Loucy (cell line): ENCODE measurements at regions not wholly inside any gene's neighbourhood (a gene's known extent, or its start where the extent isn't known, plus 50 kb on each side); places are given as distances from the start of the nearest gene placed in this dataset.

ENCODE experiments used
- H2AFZ ChIP-seq: fragments of 200-600 bp; sonication (generic); 2 replicates; pipeline ENCODE4 v1.6.0; 2016; ENCODE audit warnings: antibody characterized with exemption, mild to moderate bottlenecking, low read length, moderate library complexity
- H3F3A ChIP-seq: fragments of 200-600 bp; 2 replicates; pipeline ENCODE4 v1.6.0; 2016; ENCODE audit warnings: antibody characterized with exemption, low read depth, mild to moderate bottlenecking
- H3K27me3 ChIP-seq: fragments of 200-600 bp; sonication (generic); 2 replicates; pipeline ENCODE4 v1.6.1; 2014; ENCODE audit warnings: low read length, mild to moderate bottlenecking; ENCODE audit not compliant: insufficient read depth, poor library complexity, severe bottlenecking
- H3K36me3 ChIP-seq: fragments of 200-600 bp; sonication (generic); 2 replicates; pipeline ENCODE4 v1.6.1; 2016; ENCODE audit warnings: low read length; ENCODE audit not compliant: insufficient read depth
- H3K4me1 ChIP-seq: fragments of 200-600 bp; sonication (generic); 2 replicates; pipeline ENCODE4 v1.5.1; 2014; ENCODE audit warnings: low read length, mild to moderate bottlenecking; ENCODE audit not compliant: insufficient read depth, poor library complexity, severe bottlenecking
- H3K4me2 ChIP-seq: fragments of 200-600 bp; sonication (generic); 2 replicates; pipeline ENCODE4 v1.6.0; 2014; ENCODE audit warnings: antibody characterized with exemption, low read length, low read depth, mild to moderate bottlenecking; ENCODE audit not compliant: poor library complexity, severe bottlenecking
- H3K4me3 ChIP-seq: fragments of 200-600 bp; sonication (generic); 2 replicates; pipeline ENCODE4 v1.5.1; 2014; ENCODE audit warnings: low read length, mild to moderate bottlenecking, mixed read lengths; ENCODE audit not compliant: poor library complexity, severe bottlenecking
- H3K79me2 ChIP-seq: fragments of 200-600 bp; sonication (generic); 2 replicates; pipeline ENCODE4 v1.6.1; 2014; ENCODE audit warnings: low read length; ENCODE audit not compliant: insufficient read depth
- H3K9ac ChIP-seq: fragments of 200-600 bp; sonication (generic); 2 replicates; pipeline ENCODE4 v1.6.0; 2014; ENCODE audit warnings: mild to moderate bottlenecking, low read depth, low read length, moderate library complexity; ENCODE audit not compliant: poor library complexity, severe bottlenecking
- H3K9me2 ChIP-seq: fragments of 200-600 bp; sonication (generic); replicated peaks from 2 replicates; pipeline ENCODE4 v1.6.1; 2016; ENCODE audit warnings: low read depth, low read length, mixed read lengths
- H3K9me3 ChIP-seq: fragments of 200-600 bp; sonication (generic); 2 replicates; pipeline ENCODE4 v1.6.1; 2014; ENCODE audit warnings: mild to moderate bottlenecking, antibody characterized with exemption, low read length, low read depth; ENCODE audit not compliant: insufficient read depth
- H4K20me1 ChIP-seq: fragments of 200-600 bp; sonication (generic); 2 replicates; pipeline ENCODE4 v1.6.0; 2014; ENCODE audit warnings: antibody characterized with exemption, low read length, mild to moderate bottlenecking; ENCODE audit not compliant: insufficient read depth, poor library complexity, severe bottlenecking
- CTCF ChIP-seq: fragments of 200-600 bp; sonication (generic); conservative IDR thresholded peaks from 2 replicates; pipeline ENCODE4 v1.5.1; 2014; ENCODE audit warnings: mild to moderate bottlenecking, antibody characterized with exemption, low read length
- EZH2phosphoT487 ChIP-seq: fragments of 200-600 bp; IDR thresholded peaks from 2 replicates; pipeline ENCODE4 v1.6.1; 2018; ENCODE audit warnings: antibody characterized with exemption, mild to moderate bottlenecking, moderate library complexity, borderline replicate concordance

GRCh38 chr6:14789996-14790395, 455.9 kb upstream of the JARID2 start:
- Histone ChIP-seq H3K27me3 (no peaks in the 10 kb centered on the region), H3K4me1 (peaks cover 54% of the 10 kb centered on the region), H4K20me1 (no peaks in the 10 kb centered on the region), H3K9me3 (no peaks in the 10 kb centered on the region), H3K4me3 (no peak overlapping the region), H2AFZ (no peak overlapping the region), H3K4me2 (no peak overlapping the region), H3K9ac (no peak overlapping the region), H3K79me2 (no peaks in the 10 kb centered on the region), H3F3A (no peaks in the 10 kb centered on the region), H3K9me2 (no peaks in the 10 kb centered on the region), H3K36me3 (no peaks in the 10 kb centered on the region)
- TF ChIP-seq CTCF (no peak), EZH2phosphoT487 (no peak)

GRCh38 chr6:14790976-14791375, 454.9 kb upstream of the JARID2 start:
- no peaks in the 10 kb centered on the region for H3K36me3 ChIP-seq
- no peak overlapping the region for H3K4me3 ChIP-seq
- no peaks in the 10 kb centered on the region for H3K9me2 ChIP-seq
- H3K4me1 ChIP-seq: peaks cover 44% of the 10 kb centered on the region
- no peaks in the 10 kb centered on the region for H3K9me3 ChIP-seq
- H3K9ac ChIP-seq: no peak overlapping the region
- TF ChIP-seq CTCF (no peak), EZH2phosphoT487 (no peak)
- H3K79me2 ChIP-seq: no peaks in the 10 kb centered on the region
- H3K27me3 ChIP-seq: no peaks in the 10 kb centered on the region
- H4K20me1 ChIP-seq: no peaks in the 10 kb centered on the region
- no peak overlapping the region for H2AFZ ChIP-seq
- no peaks in the 10 kb centered on the region for H3F3A ChIP-seq
- no peak overlapping the region for H3K4me2 ChIP-seq

GRCh38 chr6:14791526-14791925, 454.3 kb upstream of the JARID2 start:
- H4K20me1 ChIP-seq: no peaks in the 10 kb centered on the region
- no peak overlapping the region for H3K9ac ChIP-seq
- no peak for TF ChIP-seq CTCF
- TF ChIP-seq EZH2phosphoT487: no peak
- no peaks in the 10 kb centered on the region for H3K27me3 ChIP-seq
- H3K4me3 ChIP-seq: no peak overlapping the region
- no peak overlapping the region for H2AFZ ChIP-seq
- no peaks in the 10 kb centered on the region for H3K79me2 ChIP-seq
- H3K36me3 ChIP-seq: no peaks in the 10 kb centered on the region
- no peaks in the 10 kb centered on the region for H3K9me2 ChIP-seq
- peaks cover 39% of the 10 kb centered on the region for H3K4me1 ChIP-seq
- no peaks in the 10 kb centered on the region for H3F3A ChIP-seq
- no peak overlapping the region for H3K4me2 ChIP-seq
- no peaks in the 10 kb centered on the region for H3K9me3 ChIP-seq
